GM18907 (cell line): ENCODE measurements at regions not wholly inside any gene's neighbourhood (a gene's known extent, or its start where the extent isn't known, plus 50 kb on each side); places are given as distances from the start of the nearest gene placed in this dataset.
"Not testable (repeated sequence)": the region's sequence is repeated elsewhere in the genome, so short reads cannot be mapped to it uniquely, and the experiment has no call there.

Experiments
- ATAC-seq: cut with Tn5 transposase; IDR thresholded peaks from one replicate; pipeline ENCODE4 v1.9.1; 2021; ENCODE audit warnings: mild to moderate bottlenecking, moderate library complexity; ENCODE audit not compliant: unreplicated experiment

DNA sequence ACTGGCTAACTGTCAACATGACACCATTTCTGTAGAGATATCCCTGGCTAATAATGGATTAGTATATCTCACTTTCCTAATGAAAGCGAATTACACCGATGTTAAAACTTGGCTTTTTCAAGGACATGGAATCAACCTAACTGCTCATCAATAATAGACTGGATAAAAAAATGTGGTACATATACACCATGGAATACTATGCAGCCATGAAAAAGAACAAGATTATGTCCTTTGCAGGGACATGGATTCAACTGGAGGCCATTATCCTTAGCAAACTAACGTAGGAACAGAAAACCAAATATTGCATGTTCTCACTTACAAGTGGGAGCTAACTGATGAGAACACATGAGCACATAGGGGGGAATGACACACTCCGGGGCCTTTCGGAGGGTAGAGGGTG lies 62.6 kb downstream of the ZIC1 start:
- ATAC-seq = no peak

DNA sequence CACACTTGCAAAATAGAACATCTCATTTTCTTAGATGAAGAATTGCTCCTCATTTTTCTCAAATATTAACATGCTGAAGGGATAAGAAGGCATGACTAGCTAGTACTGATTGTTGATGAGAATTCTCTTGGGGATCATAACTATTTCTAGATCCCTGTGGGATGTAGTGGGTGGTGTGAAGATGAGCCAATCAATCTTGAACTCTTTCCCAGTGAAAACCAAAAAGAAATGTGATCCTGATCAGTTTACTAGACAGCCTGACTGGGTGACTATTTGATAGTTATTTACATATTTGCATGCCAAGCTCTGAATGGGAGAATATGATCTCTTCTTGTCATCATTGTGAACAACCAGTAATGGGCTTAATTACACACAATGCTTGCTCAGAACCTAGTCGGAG lies 63.7 kb downstream of the ZIC1 start:
- ATAC-seq = no peak

DNA sequence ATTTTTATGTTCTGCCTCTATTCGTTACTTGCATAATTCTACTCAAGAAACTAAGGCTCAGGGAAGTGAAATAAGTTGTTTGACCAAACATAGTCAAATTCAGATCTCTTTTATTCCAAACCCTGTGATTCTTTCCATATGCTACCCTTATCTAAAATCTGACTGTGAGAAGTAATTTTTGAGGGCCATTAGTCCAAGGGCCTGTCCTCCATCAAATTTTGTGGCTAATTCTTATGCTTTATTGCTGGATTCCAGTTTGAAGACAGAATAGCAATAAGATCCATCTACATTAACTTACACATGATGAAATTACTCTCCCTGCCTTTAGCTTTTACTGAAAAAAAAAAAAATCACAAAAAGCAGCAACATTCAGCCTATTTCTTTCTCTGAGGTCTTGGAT lies 74.0 kb downstream of the ZIC1 start:
- ATAC-seq = no peak

DNA sequence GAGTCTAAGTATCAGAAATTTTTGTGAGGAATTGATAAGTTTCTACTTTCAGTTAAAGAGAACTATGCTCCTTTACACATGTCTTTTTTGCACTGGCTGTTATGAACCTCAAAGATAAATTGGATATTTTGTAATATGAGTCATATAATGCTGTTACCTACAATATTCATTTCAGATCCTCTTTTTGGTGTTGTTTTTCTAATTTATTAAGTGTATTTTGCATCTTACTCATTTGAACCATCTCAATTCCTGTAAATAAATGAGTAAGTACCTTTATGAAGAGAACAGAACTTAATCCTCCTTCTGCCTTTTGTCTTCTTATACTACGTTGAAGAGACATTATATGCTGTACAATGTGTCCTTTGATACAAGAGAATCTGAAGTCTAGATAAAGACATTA lies 74.4 kb downstream of the ZIC1 start:
- no peak for ATAC-seq

DNA sequence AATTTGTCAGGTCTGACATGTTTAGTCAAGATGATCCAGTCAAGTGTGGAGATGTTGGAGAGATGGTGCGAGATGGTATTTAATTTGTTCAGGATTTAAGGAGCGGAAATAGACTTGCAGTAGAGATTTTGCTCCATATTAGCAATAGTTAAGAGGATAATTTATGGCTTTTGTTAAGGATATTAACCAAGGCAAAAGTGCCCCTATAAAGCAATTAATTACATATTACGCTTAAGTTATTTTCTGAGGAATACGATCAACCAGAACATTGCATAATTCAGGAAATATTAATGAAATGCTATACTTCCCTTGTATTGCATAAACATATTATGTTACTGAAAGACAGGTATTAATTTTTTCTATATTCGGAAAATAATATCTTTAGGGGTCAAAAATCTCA lies 83.9 kb downstream of the ZIC1 start:
- no peak for ATAC-seq

DNA sequence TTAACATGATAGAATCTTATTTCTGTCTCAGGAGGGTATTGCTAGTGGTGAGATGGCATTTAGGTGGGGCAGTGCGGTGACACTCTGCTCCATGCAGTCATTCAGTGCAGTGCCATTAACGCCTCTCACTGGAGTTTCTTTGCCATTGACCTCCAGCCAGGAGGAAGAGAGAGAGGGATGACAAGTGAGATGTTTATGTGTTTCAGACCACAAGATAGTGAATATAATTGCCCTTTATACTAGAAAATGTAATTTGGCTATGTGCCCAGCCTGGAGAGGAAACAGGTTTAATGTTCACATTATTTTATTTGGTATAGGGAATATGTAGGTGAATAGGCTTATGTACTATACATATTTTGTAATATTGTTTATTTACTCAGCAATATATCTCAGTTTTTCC lies 84.5 kb downstream of the ZIC1 start:
- no peak for ATAC-seq

DNA sequence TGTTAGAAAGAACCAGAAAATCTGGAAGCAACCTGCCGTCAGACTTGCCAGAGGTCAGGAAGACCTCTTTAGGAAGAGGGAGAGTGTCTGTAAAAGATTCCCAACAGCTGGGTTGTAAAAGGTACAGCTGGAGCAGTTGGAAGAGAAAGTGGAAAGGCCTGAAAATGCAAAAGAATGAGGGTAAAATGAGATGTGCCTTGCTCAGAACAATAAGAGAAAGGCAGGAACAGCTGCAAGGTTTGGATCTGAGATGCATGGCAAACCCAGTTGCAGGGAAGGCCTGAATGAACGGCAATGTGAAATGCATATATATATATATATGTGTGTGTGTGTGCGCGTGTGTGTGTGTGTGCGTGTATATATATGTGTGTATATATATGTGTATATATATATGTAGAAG lies 88.1 kb downstream of the ZIC1 start:
- no peak for ATAC-seq

DNA sequence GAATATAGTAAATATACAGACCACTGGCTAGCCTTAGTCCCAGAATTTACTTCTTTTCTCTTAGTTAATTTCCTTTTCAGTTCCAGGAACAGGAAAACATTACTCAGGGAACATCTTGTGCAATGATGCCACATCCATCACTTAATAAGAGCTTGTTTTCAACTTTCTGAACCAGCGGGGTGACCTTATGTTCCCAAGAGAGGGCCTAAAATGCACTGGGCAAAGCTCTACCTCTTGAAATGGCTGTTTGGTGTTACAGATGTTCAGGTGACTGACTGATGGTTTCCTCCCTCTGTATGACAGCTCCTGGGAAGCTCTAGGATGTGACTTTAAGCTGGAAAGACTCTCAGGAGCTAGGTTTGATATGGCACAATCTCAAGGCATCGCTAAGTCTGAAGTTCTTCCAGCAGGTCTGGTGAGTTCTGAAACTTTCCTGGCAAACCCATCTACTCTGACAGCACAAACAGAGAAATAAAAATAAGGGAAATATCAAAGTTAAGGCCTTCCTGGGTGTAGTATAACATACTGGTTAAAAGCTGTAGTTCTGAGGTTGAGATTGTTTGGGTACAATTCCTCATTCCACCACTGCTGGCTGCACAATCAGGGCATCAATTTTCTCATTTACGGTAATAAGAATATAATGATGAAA lies 98.6 kb downstream of the ZIC1 start:
- ATAC-seq = no peak

DNA sequence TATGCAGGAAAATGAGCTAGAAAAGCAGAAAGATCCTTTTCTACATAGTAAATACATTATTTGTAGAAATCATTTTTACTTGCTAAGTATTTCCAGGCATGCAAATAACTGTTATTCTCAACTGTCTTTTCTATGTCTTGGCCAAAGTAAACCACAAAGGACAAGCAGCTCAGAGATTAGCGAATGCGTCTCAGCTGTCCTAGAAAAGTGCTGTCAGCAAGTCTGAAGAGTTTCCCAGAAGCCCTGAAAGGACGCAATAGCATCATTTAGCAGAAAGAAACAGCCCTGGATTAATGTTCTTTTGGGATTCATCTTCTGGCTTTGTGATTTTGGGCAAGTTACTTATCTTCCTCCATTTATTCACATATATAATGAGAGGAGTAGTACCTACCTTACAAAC lies 100.3 kb downstream of the ZIC1 start:
- ATAC-seq = no peak

DNA sequence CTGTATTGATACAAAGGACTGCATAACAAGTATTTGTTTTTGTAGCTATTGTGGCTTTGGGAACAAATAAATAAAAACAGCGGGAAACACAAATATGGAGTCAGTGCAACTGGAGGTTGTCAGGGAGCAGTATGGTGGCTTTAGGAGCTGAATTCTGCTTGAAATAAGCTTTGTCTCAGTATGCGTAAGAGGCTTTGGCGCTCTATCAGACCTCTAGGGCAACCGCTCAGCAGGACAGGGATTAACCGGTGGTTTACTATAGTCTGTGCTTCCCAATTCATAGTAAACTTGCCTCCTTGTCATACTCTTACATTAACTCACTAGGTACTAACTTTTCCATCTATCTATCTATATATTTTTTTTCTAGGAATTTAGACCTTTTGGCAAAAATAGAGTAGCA lies 104.6 kb downstream of the ZIC1 start:
- no peak for ATAC-seq

DNA sequence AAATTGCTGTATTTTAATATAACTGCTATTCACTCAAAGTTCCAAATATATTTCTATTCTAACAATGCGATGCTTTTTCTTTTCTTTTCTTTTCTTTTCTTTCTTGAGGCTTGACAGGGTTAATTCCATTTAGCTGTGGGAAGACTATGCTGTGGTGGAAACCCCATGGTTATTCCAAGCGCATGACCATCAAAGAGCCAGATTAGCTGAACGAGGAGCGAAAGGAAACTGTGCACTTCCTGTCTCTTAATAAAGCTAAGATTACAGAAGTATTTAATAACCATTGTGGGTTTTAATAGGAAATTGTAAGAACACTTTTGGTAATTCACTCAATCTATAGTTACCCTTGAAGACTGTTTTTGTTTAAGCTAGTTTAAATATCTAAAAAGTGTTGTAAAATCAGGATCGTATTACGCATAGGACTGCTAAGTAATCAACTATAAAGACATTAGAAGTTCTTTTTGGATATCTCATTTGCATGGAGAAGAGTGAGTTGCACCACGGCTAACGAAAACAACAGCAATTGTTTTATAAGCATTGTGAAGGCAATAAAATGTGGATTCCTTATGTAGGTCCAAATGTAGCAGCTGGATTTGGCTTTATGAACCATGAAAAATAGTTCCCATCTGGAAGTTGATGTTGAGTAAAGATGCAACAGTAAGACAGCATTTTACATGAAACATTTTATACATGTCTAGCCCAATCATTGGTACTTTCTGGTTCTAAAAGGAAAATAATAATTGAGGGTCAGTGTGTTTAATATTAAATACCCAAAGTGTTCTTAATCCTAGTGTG lies 105.4 kb downstream of the ZIC1 start:
- ATAC-seq = no peak

DNA sequence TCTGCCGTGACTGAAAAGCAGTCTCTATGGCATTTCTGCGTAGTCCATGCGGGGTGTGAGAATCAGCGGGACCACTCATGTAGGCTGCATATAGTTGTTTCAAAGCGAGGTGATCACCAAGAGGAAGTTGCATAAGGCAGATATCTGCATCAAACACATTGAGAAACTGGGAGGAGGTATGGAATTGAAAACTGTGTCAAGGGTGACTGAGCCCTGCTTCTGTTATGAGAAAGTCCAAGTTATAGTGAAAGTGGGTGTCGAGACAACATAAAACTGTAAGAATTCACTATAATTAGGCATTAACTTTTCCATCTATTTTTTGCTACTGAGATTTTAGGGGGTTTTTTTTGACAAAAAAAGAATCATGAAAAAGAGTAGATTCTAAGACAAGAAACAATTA lies 109.3 kb downstream of the ZIC1 start:
- ATAC-seq = no peak

DNA sequence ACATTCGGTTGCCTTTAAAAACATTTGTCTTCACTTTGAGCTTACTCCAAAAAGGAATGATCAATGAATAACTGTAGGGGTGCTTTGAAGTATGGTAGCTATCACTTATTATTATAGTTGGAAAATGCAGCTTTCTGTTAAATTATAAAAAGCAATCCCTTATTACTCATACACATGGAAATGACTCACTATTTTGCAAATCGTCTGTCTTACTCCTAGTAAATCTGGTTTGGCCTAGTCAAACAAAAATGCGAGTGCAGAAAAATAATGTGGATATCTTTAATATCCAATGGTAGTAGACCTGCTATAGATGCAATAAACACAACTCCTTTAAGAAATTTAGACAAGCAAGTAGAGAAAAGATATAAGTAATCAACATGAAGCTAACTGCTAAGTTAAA lies 112.5 kb downstream of the ZIC1 start:
- ATAC-seq = no peak

DNA sequence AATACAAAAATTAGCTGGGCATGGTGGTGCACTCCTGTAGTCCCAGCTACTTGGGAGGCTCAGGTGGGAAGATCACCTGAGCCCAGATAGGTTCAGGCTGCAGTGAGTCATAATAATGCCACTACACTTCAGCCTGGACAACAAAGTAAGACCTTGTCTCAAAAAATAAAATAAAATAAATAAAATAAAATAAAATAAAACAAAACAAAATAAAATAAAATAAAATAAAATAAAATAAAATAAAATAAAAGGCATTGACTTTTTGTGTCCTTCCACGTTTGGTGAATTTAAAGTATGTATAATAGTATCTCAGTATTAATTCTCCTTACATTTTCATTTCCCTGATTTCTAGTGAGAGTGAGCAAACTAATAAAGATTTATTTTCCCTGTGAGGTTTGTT lies 113.6 kb downstream of the ZIC1 start:
- ATAC-seq = not testable (repeated sequence)

DNA sequence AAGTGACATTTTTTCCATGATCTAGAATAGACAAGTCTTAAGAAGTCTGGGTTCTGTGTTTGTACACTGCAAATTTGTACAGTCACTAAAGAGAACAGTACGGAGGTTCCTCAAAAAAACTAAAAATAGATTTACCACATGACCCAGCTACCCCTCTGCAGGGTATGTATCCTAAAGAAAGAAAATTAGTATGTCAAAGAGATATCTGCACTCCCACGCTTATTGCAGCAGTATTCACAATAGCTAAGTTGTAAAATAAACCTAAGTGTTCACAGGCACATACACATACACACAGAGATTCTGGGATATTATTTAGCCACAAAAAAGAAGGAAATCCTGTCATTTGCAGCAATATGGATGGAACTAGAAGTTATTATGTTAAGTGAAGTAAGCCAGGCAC lies 120.4 kb downstream of the ZIC1 start:
- no peak for ATAC-seq

DNA sequence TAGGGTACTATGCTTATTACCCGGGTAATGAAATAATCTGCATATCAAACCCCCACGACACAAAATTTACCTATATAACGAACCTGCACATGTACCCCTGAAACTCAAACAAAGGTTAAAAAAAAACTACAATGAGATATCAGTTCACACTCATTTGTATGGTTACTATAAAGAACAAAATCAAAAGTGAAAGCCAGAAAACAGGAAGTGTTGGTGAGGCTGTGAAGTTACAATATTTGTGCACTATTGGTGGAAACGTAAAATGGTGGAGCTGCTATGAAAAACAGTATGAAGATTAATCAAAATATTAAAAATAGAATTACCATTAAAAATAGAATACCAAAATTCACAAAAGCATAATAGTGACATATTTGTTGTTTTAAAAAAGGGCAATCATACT lies 128.9 kb downstream of the ZIC1 start:
- peak; percentile 48 for ATAC-seq

DNA sequence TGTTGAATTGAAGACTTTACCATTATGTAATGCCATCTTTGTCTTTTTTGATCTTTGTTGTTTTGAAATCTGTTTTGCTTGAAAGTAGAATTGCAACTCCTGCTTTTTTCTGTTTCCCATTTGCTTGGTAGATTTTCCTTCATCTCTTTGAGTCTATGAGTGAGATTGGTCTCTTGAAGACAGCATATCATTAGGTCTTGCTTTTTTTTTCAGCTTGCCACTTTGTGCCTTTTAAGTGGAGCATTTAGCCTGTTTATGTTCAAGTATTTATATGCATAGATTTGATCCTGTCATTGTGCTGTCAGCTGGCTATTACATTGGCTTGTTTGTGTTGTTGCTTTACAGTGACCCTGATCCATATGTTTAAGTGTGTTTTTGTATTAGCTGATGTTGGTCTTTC lies 131.8 kb downstream of the ZIC1 start:
- ATAC-seq = no peak

DNA sequence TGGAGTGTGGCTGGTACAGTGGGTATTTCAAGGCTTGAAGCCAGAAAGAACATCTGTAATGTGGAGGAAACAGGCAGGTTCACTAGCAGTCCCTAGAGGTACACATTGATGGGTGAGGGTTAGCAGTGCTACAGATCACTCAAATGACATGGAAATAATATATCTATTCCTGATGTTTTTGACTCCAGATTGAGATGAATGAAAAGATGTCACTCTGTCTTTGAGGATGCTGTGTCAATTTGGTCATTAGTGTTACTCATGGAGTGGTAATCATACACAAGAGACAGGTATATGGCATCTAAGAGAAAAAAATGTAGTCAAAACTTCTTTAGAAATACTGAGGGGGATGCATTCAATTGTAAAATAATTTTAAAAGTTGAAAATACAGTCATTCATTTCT lies 135.1 kb downstream of the ZIC1 start:
- no peak for ATAC-seq

DNA sequence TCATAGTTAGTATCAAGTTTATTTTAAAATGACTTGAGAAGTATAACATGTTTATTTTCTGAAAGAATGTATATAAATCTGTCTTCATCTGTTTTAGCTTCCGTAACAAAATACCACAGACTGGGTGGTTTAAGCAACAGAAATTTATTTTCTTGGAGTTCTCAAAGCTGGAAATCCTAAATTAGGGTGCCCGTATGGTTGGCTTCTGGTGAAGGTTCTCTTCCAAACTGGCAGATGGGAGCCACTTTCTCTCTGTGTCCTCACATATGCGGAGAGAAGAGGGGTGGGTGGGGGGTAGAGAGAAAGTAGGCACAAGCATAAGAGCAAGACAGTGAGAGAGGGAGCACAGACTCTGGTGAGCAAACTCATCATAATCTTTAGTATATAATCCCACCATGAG lies 142.3 kb downstream of the ZIC1 start:
- ATAC-seq = no peak

DNA sequence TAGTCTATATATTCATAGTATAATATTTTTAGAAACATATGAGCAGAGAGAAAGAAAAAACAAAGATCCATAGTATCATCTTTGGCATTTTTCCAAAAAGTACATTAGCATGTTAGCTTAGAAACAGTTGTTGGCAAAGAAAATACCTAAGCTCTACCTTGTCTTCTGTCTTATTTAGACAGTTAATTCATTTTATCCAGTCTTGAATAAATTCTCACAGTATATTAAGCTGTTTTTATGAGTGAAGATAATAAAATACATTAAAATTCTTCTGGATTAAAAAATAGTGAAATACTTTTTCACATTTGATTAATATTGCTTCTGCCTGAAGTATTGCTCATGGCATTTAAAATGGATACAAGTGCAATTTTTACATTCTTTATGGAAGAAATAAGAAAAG lies 145.2 kb downstream of the ZIC1 start:
- no peak for ATAC-seq

DNA sequence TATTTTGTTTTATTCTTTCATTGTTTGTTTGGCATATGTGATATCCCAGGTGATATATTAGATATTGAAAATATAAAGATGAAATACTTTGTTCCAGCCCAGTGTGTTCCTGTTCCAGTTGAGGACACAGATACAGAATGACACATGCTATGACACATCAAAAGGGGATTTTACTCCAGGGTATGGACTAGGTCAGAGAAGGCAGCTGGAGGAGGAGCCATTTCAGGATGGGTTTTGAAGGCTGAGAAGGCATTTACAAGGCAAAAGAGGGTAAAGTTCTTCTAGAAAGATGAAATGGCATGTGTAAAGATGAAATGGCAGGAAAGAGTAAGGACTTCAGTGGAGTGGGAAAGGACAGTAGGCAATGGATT lies 163.8 kb downstream of the ZIC1 start:
- ATAC-seq = no peak

DNA sequence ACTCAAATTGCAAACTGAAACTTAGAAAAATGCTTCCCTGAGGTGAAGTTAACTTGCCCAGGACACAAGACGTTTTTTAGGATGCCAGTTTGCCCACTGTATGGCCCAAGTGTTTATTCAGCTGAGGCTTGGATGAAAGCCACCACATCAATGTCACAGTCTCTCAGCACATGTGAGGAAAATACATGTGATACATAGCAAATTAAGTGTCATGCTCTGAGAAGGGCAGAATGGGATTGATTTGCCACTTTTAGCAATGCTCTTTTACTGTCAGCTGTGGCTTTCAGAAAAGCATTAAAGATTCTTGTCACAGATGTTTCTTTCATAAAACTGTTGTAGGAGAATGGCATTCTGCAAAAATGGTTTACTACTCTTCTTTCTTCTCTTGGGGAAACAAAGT lies 165.5 kb downstream of the ZIC1 start:
- no peak for ATAC-seq

DNA sequence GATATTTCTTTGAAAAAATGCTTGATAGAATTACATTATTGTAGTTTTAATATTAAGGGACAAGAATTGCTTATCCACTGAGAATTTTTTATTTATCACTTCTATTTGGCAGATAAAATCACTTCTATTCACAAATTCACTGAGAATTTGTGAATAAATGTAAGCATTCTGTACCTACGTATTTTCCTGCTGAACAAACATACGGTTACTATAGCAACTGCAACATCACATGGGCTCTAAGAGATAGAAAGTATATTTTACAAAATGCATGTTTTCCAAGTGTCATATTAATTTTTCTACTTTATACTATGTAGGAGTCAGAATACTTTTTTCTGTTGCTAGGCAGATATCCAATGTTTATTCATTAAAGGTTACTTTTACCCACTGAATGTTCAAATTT lies 166.2 kb downstream of the ZIC1 start:
- ATAC-seq = no peak
